ENCODE measurements at regions not wholly inside any gene's neighbourhood (a gene's known extent, or its start where the extent isn't known, plus 50 kb on each side); places are given as distances from the start of the nearest gene placed in this dataset.

DNA sequence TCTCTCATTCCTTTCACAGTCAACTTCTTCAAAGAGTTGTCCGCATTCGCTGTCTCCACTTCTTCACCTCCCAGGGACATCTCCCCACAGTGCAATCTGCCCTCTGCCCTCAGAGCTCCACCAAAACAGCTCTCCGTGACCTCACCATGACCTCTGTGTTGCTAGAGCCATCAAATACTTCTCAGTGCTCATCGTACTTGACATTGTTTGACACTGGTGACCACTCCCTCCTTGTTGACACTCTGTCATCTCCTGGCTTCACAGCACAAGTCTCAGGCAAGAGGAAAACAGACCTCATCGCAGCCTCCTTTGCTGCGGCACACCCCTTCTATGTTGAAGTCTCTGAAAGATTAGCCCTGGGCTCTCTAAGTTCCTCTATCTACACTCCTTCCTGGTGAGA, 90.5 kb upstream of the CCDC160 start:
- H3K4ac ChIP-seq (ENCODE audit: low read depth, low read length), result no peak overlapping the region
- no peak overlapping the region for H2AK5ac ChIP-seq (ENCODE audit: low read length)
- H4K8ac ChIP-seq (ENCODE audit: low read depth, low read length), result no peak overlapping the region
- WGBS (ENCODE audit: extremely low coverage, insufficient coverage, low lambda C conversion rate), result no CpG with 5 or more reads among the region's 6 CpGs
- no peak overlapping the region for H2BK120ac ChIP-seq (ENCODE audit: low read depth, low read length)
- H3K4me3 ChIP-seq (ENCODE audit: low read length), result no peak overlapping the region
- no peak overlapping the region for H3K4me2 ChIP-seq (ENCODE audit: low read length)
- no peaks in the 10 kb centered on the region for H3K36me3 ChIP-seq (ENCODE audit: control insufficient read depth, insufficient read depth, low read length)
- no peak overlapping the region for H3K56ac ChIP-seq (ENCODE audit: low read length)
- no peak overlapping the region for H4K5ac ChIP-seq (ENCODE audit: low read length)
- no peaks in the 10 kb centered on the region for H3K79me2 ChIP-seq (ENCODE audit: control insufficient read depth, insufficient read depth, low read length)
- no peak overlapping the region for H3K27ac ChIP-seq (ENCODE audit: low read depth, low read length)
- no peak overlapping the region for H3K18ac ChIP-seq (ENCODE audit: low read length)
- H3K9ac ChIP-seq (ENCODE audit: low read length), result no peak overlapping the region
- H3K4me1 ChIP-seq (ENCODE audit: control insufficient read depth, low read depth, low read length), result no peaks in the 10 kb centered on the region
- H2BK5ac ChIP-seq (ENCODE audit: low read length), result no peak overlapping the region
- no peaks in the 10 kb centered on the region for H3K27me3 ChIP-seq (ENCODE audit: insufficient read depth, low read length, poor library complexity)
- peak; percentile 72 for DNase-seq
- H2BK15ac ChIP-seq (replicated peaks; ENCODE audit: low read depth), result no peak overlapping the region
- H3K23ac ChIP-seq (ENCODE audit: low read length), result no peak overlapping the region
- H3K79me1 ChIP-seq (ENCODE audit: low read length), result no peaks in the 10 kb centered on the region

- Histone ChIP-seq H3K79me2 (ENCODE audit: control insufficient read depth, insufficient read depth, low read length) (no peaks in the 10 kb centered on the region), H3K4me3 (ENCODE audit: low read length) (no peak overlapping the region), H3K9ac (ENCODE audit: low read length) (no peak overlapping the region), H3K18ac (ENCODE audit: low read length) (no peak overlapping the region), H2AK5ac (ENCODE audit: low read length) (no peak overlapping the region), H2BK5ac (ENCODE audit: low read length) (no peak overlapping the region), H3K36me3 (ENCODE audit: control insufficient read depth, insufficient read depth, low read length) (no peaks in the 10 kb centered on the region), H4K5ac (ENCODE audit: low read length) (no peak overlapping the region), H3K4me1 (ENCODE audit: control insufficient read depth, low read depth, low read length) (no peaks in the 10 kb centered on the region), H3K4me2 (ENCODE audit: low read length) (no peak overlapping the region), H3K27me3 (ENCODE audit: insufficient read depth, low read length, poor library complexity) (no peaks in the 10 kb centered on the region), H4K8ac (ENCODE audit: low read depth, low read length) (no peak overlapping the region), H3K23ac (ENCODE audit: low read length) (no peak overlapping the region), H3K79me1 (ENCODE audit: low read length) (no peaks in the 10 kb centered on the region), H2BK120ac (ENCODE audit: low read depth, low read length) (no peak overlapping the region), H3K27ac (ENCODE audit: low read depth, low read length) (no peak overlapping the region), H3K56ac (ENCODE audit: low read length) (no peak overlapping the region), H3K4ac (ENCODE audit: low read depth, low read length) (no peak overlapping the region), H2BK15ac (replicated peaks; ENCODE audit: low read depth) (no peak overlapping the region)
- no CpG with 5 or more reads among the region's 9 CpGs for WGBS (ENCODE audit: extremely low coverage, insufficient coverage, low lambda C conversion rate)
- DNase-seq, result no peak
Observed at GRCh38 chrX:134148172-134148692, 88.8 kb upstream of the CCDC160 start.

- Histone ChIP-seq H3K4me3 (ENCODE audit: low read length) (no peak overlapping the region), H4K8ac (ENCODE audit: low read depth, low read length) (no peak overlapping the region), H3K4me1 (ENCODE audit: control insufficient read depth, low read depth, low read length) (no peaks in the 10 kb centered on the region), H3K4ac (ENCODE audit: low read depth, low read length) (no peak overlapping the region), H3K27ac (ENCODE audit: low read depth, low read length) (no peak overlapping the region), H3K56ac (ENCODE audit: low read length) (no peak overlapping the region), H2AK5ac (ENCODE audit: low read length) (no peak overlapping the region), H3K79me1 (ENCODE audit: low read length) (no peaks in the 10 kb centered on the region), H3K23ac (ENCODE audit: low read length) (no peak overlapping the region), H3K79me2 (ENCODE audit: control insufficient read depth, insufficient read depth, low read length) (no peaks in the 10 kb centered on the region), H3K9ac (ENCODE audit: low read length) (no peak overlapping the region), H3K18ac (ENCODE audit: low read length) (no peak overlapping the region), H4K5ac (ENCODE audit: low read length) (no peak overlapping the region), H2BK120ac (ENCODE audit: low read depth, low read length) (no peak overlapping the region), H2BK15ac (replicated peaks; ENCODE audit: low read depth) (no peak overlapping the region), H3K4me2 (ENCODE audit: low read length) (no peak overlapping the region), H2BK5ac (ENCODE audit: low read length) (no peak overlapping the region), H3K27me3 (ENCODE audit: insufficient read depth, low read length, poor library complexity) (no peaks in the 10 kb centered on the region), H3K36me3 (ENCODE audit: control insufficient read depth, insufficient read depth, low read length) (no peaks in the 10 kb centered on the region)
- DNase-seq, result no peak
- no CpG with 5 or more reads among the region's 5 CpGs for WGBS (ENCODE audit: extremely low coverage, insufficient coverage, low lambda C conversion rate)
Observed at GRCh38 chrX:134158821-134159512, 78.0 kb upstream of the CCDC160 start.

- H2BK120ac ChIP-seq (ENCODE audit: low read depth, low read length), result no peak overlapping the region
- H3K79me2 ChIP-seq (ENCODE audit: control insufficient read depth, insufficient read depth, low read length), result no peaks in the 10 kb centered on the region
- no peak for DNase-seq
- no peak overlapping the region for H2AK5ac ChIP-seq (ENCODE audit: low read length)
- no peak overlapping the region for H3K56ac ChIP-seq (ENCODE audit: low read length)
- no peak overlapping the region for H3K27ac ChIP-seq (ENCODE audit: low read depth, low read length)
- H2BK5ac ChIP-seq (ENCODE audit: low read length), result no peak overlapping the region
- no peak overlapping the region for H2BK15ac ChIP-seq (replicated peaks; ENCODE audit: low read depth)
- no peaks in the 10 kb centered on the region for H3K4me1 ChIP-seq (ENCODE audit: control insufficient read depth, low read depth, low read length)
- H3K4me3 ChIP-seq (ENCODE audit: low read length), result no peak overlapping the region
- H4K5ac ChIP-seq (ENCODE audit: low read length), result no peak overlapping the region
- H3K23ac ChIP-seq (ENCODE audit: low read length), result no peak overlapping the region
- H3K9ac ChIP-seq (ENCODE audit: low read length), result no peak overlapping the region
- H3K4me2 ChIP-seq (ENCODE audit: low read length), result no peak overlapping the region
- H3K4ac ChIP-seq (ENCODE audit: low read depth, low read length), result no peak overlapping the region
- no peaks in the 10 kb centered on the region for H3K79me1 ChIP-seq (ENCODE audit: low read length)
- no peaks in the 10 kb centered on the region for H3K27me3 ChIP-seq (ENCODE audit: insufficient read depth, low read length, poor library complexity)
- no CpG with 5 or more reads among the region's 2 CpGs for WGBS (ENCODE audit: extremely low coverage, insufficient coverage, low lambda C conversion rate)
- H3K36me3 ChIP-seq (ENCODE audit: control insufficient read depth, insufficient read depth, low read length), result no peaks in the 10 kb centered on the region
- no peak overlapping the region for H3K18ac ChIP-seq (ENCODE audit: low read length)
- H4K8ac ChIP-seq (ENCODE audit: low read depth, low read length), result no peak overlapping the region
Observed at GRCh38 chrX:134161162-134161561, 75.8 kb upstream of the CCDC160 start.

- no peaks in the 10 kb centered on the region for H3K4me1 ChIP-seq (ENCODE audit: control insufficient read depth, low read depth, low read length)
- H3K18ac ChIP-seq (ENCODE audit: low read length), result no peak overlapping the region
- H3K79me1 ChIP-seq (ENCODE audit: low read length), result no peaks in the 10 kb centered on the region
- no peak overlapping the region for H3K4ac ChIP-seq (ENCODE audit: low read depth, low read length)
- H2BK15ac ChIP-seq (replicated peaks; ENCODE audit: low read depth), result no peak overlapping the region
- H3K9ac ChIP-seq (ENCODE audit: low read length), result no peak overlapping the region
- H3K4me2 ChIP-seq (ENCODE audit: low read length), result no peak overlapping the region
- H3K56ac ChIP-seq (ENCODE audit: low read length), result no peak overlapping the region
- no peak overlapping the region for H2BK120ac ChIP-seq (ENCODE audit: low read depth, low read length)
- H3K79me2 ChIP-seq (ENCODE audit: control insufficient read depth, insufficient read depth, low read length), result no peaks in the 10 kb centered on the region
- H4K5ac ChIP-seq (ENCODE audit: low read length), result no peak overlapping the region
- no peak overlapping the region for H2AK5ac ChIP-seq (ENCODE audit: low read length)
- no peaks in the 10 kb centered on the region for H3K27me3 ChIP-seq (ENCODE audit: insufficient read depth, low read length, poor library complexity)
- H3K23ac ChIP-seq (ENCODE audit: low read length), result no peak overlapping the region
- no peaks in the 10 kb centered on the region for H3K36me3 ChIP-seq (ENCODE audit: control insufficient read depth, insufficient read depth, low read length)
- H3K4me3 ChIP-seq (ENCODE audit: low read length), result no peak overlapping the region
- no peak overlapping the region for H3K27ac ChIP-seq (ENCODE audit: low read depth, low read length)
- H2BK5ac ChIP-seq (ENCODE audit: low read length), result no peak overlapping the region
- H4K8ac ChIP-seq (ENCODE audit: low read depth, low read length), result no peak overlapping the region
- no peak for DNase-seq
Observed at GRCh38 chrX:134162032-134162431, 75.0 kb upstream of the CCDC160 start.

- Histone ChIP-seq H3K4me2 (ENCODE audit: low read length) (no peak overlapping the region), H3K27ac (ENCODE audit: low read depth, low read length) (no peak overlapping the region), H3K4me3 (ENCODE audit: low read length) (no peak overlapping the region), H2AK5ac (ENCODE audit: low read length) (no peak overlapping the region), H3K27me3 (ENCODE audit: insufficient read depth, low read length, poor library complexity) (no peaks in the 10 kb centered on the region), H4K8ac (ENCODE audit: low read depth, low read length) (no peak overlapping the region), H3K18ac (ENCODE audit: low read length) (no peak overlapping the region), H2BK5ac (ENCODE audit: low read length) (no peak overlapping the region), H3K36me3 (ENCODE audit: control insufficient read depth, insufficient read depth, low read length) (no peaks in the 10 kb centered on the region), H3K79me1 (ENCODE audit: low read length) (no peaks in the 10 kb centered on the region), H3K9ac (ENCODE audit: low read length) (no peak overlapping the region), H2BK15ac (replicated peaks; ENCODE audit: low read depth) (no peak overlapping the region), H2BK120ac (ENCODE audit: low read depth, low read length) (no peak overlapping the region), H4K5ac (ENCODE audit: low read length) (no peak overlapping the region), H3K56ac (ENCODE audit: low read length) (no peak overlapping the region), H3K4me1 (ENCODE audit: control insufficient read depth, low read depth, low read length) (no peaks in the 10 kb centered on the region), H3K23ac (ENCODE audit: low read length) (no peak overlapping the region), H3K79me2 (ENCODE audit: control insufficient read depth, insufficient read depth, low read length) (no peaks in the 10 kb centered on the region), H3K4ac (ENCODE audit: low read depth, low read length) (no peak overlapping the region)
- no CpG with 5 or more reads among the region's 1 CpG for WGBS (ENCODE audit: extremely low coverage, insufficient coverage, low lambda C conversion rate)
- DNase-seq, result peak; percentile 35
Observed at GRCh38 chrX:134163836-134164235, 73.1 kb upstream of the CCDC160 start.

All from mesendoderm (in vitro differentiated cells).